Astrocyte of the spinal cord (primary cell): ENCODE measurements at regions not wholly inside any gene's neighbourhood (a gene's known extent, or its start where the extent isn't known, plus 50 kb on each side); places are given as distances from the start of the nearest gene placed in this dataset.
"Not testable (repeated sequence)": the region's sequence is repeated elsewhere in the genome, so short reads cannot be mapped to it uniquely, and the experiment has no call there.

ENCODE experiments used
- DNase-seq: peaks from one replicate; pipeline ENCODE4 v3.0.0; 2011; ENCODE audit warnings: low read depth, low spot score
- H3K4me3 ChIP-seq: 2 replicates; pipeline ENCODE4 v1.5.1; 2011; ENCODE audit warnings: low read depth, mild to moderate bottlenecking, low read length, moderate library complexity
- in situ Hi-C: cut with HindIII; loops from 2 replicates; pipeline ENCODE4 v1.10.0; 2017; ENCODE audit warnings: low sequenced_read_pairs

GRCh38 chr1:120288814-120289600, 112.7 kb upstream of the SEC22B start:
- H3K4me3 ChIP-seq, in situ Hi-C loops: not testable (repeated sequence)

GRCh38 chr1:120288167-120288566, 111.8 kb upstream of the SEC22B start:
- DNase-seq, in situ Hi-C loops, H3K4me3 ChIP-seq: not testable (repeated sequence)

More at GRCh38 chr1:120288814-120289600, 112.7 kb upstream of the SEC22B start:
- DNase-seq, result not testable (repeated sequence)

- H3K4me3 ChIP-seq, in situ Hi-C loops, DNase-seq: not testable (repeated sequence)
Measured at GRCh38 chr1:120282744-120283464, 106.6 kb upstream of the SEC22B start.

- DNase-seq, in situ Hi-C loops, H3K4me3 ChIP-seq: not testable (repeated sequence)
Measured at GRCh38 chr1:120278259-120278610, 101.9 kb upstream of the SEC22B start.

GRCh38 chr1:120277428-120278258, 101.3 kb upstream of the SEC22B start:
- H3K4me3 ChIP-seq, in situ Hi-C loops, DNase-seq: not testable (repeated sequence)

GRCh38 chr1:120276710-120277109, 100.4 kb upstream of the SEC22B start:
- in situ Hi-C loops, DNase-seq: not testable (repeated sequence)

GRCh38 chr1:120274438-120274837, 98.1 kb upstream of the SEC22B start:
- in situ Hi-C loops, H3K4me3 ChIP-seq, DNase-seq: not testable (repeated sequence)

More at GRCh38 chr1:120276710-120277109, 100.4 kb upstream of the SEC22B start:
- H3K4me3 ChIP-seq, result not testable (repeated sequence)

GRCh38 chr1:120273363-120273762, 97.0 kb upstream of the SEC22B start:
- in situ Hi-C loops, H3K4me3 ChIP-seq, DNase-seq: not testable (repeated sequence)

GRCh38 chr1:120272242-120272641, 95.9 kb upstream of the SEC22B start:
- H3K4me3 ChIP-seq, DNase-seq, in situ Hi-C loops: not testable (repeated sequence)

- DNase-seq, H3K4me3 ChIP-seq, in situ Hi-C loops: not testable (repeated sequence)
Measured at GRCh38 chr1:120271561-120272221, 95.4 kb upstream of the SEC22B start.

GRCh38 chr1:120267894-120268551, 91.7 kb upstream of the SEC22B start:
- in situ Hi-C loops, DNase-seq, H3K4me3 ChIP-seq: not testable (repeated sequence)

GRCh38 chr1:120264564-120264963, 88.2 kb upstream of the SEC22B start:
- in situ Hi-C loops, H3K4me3 ChIP-seq, DNase-seq: not testable (repeated sequence)

- DNase-seq, H3K4me3 ChIP-seq, in situ Hi-C loops: not testable (repeated sequence)
Measured at GRCh38 chr1:120262791-120263751, 86.8 kb upstream of the SEC22B start.

GRCh38 chr1:120257778-120258105, 81.4 kb upstream of the SEC22B start:
- DNase-seq, H3K4me3 ChIP-seq, in situ Hi-C loops: not testable (repeated sequence)

- H3K4me3 ChIP-seq, DNase-seq, in situ Hi-C loops: not testable (repeated sequence)
Measured at GRCh38 chr1:120257064-120257777, 80.9 kb upstream of the SEC22B start.
